NCI-H82 treated with DMSO at 0.1 percent for 48 hours (cell line): ENCODE measurements at regions not wholly inside any gene's neighbourhood (a gene's known extent, or its start where the extent isn't known, plus 50 kb on each side); places are given as distances from the start of the nearest gene placed in this dataset.
"Not testable (repeated sequence)": the region's sequence is repeated elsewhere in the genome, so short reads cannot be mapped to it uniquely, and the experiment has no call there.

Experiments used
- DNase-seq: peaks from one replicate; lab custom pipeline; 2025; ENCODE audit not compliant: unreplicated experiment; lab: John Stamatoyannopoulos, UW

DNA sequence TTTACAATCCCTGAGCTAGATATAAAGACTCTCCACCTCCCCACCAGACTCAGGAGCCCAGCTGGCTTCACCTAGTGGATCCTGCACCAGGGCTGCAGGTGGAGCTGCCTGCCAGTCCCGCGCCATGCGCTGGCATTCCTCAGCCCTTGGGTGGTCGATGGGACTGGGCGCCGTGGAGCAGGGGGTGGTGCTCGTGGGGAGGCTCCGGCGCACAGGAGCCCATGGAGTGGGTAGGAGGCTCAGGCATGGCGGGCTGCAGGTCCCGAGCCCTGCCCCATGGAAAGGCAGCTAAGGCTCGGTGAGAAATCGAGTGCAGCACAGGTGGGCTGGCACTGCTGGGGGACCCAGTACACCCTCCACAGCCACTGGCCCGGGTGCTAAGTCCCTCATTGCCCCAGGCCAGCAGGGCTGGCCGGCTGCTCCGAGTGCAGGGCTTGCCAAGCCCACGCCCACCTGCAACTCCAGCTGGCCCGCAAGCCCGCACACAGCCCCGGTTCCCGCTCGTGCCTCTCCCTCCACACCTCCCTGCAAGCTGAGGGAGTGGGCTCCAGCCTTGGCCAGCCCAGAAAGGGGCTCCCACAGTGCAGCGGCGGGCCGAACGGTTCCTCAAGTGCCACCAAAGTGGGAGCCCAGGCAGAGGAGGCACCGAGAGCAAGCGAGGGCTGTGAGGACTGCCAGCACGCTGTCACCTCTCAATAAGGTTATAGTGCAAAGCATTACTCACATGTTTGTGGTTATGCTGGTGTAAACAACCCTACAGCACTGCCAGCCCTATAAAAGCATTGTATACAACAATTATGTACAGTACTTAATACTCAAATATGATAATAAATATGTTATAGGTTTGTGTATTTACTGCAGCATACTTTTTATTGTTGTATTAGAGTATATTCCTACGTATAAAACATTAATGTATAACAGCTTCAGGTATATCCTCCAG is 757.3 kb downstream of the SLC6A15 start:
- DNase-seq: not testable (repeated sequence)

DNA sequence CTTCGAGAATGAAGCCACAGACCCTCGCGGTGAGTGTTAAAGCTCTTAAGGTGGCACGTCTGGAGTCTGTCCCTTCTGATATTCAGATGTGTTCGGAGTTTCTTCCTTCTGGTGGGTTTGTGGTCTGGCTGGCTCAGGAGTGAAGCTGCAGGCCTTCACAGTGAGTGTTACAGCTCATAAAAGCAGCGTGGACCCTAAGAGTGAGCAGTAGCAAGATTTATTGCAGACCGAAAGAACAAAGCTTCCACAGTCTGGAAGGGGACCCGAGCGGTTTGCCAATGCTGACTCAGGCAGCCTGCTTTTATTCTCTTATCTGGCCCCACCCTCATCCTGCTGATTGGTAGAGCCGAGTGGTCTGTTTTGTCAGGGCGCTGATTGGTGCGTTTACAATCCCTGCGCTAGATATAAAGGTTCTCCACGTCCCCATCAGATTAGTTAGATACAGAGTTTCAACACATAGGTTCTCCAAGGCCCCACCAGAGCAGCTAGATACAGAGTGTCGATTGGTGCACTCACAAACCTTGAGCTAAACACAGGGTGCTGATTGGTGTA is 758.1 kb downstream of the SLC6A15 start:
- DNase-seq: not testable (repeated sequence)

DNA sequence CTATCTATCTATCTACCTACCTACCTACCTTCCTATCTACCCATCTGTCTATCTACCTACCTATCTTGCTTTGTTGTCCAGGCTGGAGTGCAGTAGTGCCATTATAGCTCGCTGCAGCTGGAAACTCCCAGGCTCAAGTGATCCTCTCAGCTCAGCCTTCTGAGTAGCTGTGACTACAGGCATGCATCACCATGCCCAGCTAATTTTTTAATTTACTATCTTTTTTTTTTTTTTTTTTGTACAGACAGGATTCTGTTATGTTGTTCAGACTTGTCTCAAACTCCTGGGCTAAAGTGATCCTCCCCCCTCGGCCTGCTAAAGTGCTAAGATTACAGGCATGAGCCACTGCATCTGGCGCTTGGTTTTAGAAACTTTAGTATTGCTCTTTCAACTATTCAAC is 762.4 kb downstream of the SLC6A15 start:
- DNase-seq: no peak

DNA sequence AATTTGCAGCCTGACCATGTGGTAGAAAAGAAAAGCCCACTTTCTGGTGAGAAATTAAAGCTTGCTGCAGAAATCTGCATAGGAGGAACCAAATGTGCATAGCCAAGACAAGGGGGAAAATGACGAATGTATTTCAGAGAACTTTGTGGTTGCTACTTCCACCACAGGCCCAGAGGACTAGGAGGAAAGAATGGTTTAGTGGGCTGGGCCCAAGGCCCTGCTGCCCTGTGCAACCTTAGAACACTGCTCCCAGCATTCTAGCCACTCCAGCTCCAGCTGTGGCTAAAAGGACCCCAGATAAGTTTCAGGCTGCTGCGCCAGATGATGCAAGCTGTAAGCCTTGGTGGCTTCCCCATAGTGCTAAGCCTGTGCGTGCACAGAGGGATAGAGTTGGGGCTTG is 764.3 kb downstream of the SLC6A15 start:
- no peak for DNase-seq

DNA sequence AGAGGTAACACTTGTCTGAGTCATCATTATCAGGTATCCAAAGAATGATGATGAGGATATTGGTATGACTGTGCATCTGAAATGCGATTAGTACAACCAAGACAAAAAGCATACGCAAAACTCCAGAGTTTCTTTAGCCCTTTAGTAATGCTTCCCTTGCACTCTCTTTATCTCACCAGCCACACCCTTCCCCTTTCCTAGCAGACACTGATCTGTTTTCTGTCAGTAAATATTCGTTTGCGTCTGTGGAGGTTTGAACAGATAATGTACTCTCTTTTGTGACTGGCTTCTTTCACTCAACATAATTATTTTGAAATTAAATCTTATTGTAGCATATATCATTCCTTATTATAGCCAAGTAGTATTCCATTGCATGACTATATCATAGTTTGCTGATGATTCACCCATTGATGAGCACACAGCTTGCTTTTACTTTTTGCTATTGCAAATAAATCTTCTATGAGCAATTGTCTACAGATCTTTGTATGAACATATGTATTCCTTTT is 775.7 kb downstream of the SLC6A15 start:
- DNase-seq: no peak

DNA sequence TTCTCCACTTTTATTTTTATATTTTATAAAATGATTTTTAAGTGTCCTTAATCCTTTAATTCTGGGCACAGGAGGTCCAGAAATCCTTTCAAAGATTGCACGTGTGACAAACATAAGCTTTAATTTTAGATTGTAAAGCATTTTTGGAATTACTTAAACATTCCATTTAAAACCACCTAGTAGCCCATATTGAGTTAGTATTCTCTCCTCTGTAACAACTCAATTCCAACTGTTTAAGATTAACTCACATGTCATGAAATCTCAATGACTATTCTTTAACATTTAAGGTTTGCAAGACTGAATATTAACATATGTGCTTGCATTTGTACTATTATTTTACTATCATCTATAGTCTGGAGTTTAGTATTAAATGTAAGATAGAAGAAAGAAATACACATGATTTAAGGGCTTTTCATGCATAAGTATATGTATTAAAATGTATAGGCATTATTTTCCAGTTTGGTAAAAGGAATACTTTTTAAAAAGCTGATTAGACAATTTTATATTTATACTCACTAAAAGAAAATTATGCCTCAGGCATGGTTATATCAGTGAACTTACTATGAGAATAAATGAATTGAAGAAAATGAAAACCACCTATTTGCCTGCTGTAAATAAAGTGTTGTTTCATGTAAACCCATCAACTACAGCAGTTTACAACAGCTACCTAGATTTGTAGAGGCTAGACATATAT is 776.9 kb downstream of the SLC6A15 start:
- no peak for DNase-seq

DNA sequence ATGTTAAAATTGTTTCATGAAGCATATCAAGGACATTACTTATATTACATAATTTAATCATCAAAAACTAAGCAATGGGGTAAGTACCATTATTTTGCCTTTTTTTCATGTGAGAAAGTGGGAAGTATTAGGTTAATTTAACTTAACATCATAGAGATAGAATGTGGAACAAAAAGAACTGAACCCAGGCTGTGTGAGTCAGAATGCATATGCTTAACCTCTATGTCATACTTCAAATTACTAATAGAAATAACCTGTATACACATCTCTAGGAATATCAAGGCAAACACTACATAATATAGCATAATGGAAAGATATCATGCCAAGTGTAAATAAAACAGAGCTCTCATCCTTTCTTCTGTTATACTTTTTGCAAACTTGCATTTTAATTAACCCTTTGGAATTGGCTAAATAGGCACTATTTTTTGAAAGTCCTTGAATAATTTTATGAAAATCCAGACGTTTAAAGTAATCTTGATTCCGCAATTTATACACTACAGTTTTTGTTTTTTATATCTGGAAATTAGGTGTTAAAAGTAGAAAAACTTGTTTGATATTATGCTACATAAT is 777.7 kb downstream of the SLC6A15 start:
- no peak for DNase-seq

DNA sequence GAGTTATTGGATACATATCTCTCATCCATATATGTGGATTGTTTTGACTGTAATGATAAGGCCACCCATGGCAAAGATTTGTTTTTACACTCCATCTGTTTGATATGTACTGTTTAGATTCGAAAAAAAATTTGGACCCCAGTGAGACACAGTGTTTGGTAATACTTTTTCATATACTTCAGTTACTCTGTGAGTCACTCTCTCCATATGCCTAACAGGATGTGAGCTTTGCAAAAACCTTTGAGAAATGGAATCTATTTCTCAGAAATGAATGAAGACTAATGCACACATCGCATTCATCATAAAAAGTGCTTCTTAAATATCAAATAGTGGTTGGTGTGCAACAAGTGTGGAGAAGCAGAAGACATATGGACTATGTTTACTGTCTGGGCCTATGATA is 781.5 kb downstream of the SLC6A15 start:
- no peak for DNase-seq

DNA sequence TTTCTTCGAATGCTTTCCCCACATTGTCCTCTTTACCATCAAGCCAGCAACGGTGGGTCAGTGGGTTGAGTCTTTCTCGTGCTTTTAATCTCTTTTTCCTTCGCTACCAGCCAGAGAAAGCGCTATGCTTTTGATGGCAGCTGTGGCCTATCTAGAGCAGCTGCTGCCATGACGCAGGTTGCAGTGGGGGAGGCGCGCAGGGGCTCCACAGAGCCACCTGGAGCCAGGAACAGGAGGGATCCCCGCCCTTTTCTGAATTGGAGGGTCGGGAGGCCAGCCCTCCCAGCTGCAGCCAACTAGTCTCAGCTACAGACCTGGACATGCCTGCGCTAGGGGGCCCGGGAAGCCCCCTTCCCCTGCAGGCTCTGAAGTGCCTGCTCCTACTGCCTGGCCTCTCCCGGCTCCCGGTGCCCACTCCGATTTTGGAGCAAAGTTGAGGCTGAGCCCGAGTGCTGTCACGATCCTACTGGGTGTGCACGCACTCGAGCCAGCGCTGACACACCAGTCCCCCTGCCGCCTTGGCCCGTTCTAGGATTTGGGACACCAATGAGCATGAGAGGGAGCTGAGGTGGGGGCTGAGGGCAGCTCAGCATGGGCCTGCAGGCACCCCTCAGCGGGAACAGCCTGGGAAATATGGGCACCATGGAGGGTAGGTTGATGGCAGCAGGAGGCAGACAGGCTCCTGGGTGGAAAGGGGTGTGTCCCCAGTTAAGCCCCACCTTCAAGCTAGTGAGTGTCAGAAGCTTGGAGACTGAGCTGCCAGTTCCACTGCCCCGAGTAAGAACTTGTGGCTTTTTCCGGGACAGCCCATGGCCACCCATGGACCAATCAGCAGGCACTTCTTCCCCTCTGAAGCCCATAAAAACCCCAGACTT is 784.2 kb downstream of the SLC6A15 start:
- no peak for DNase-seq

DNA sequence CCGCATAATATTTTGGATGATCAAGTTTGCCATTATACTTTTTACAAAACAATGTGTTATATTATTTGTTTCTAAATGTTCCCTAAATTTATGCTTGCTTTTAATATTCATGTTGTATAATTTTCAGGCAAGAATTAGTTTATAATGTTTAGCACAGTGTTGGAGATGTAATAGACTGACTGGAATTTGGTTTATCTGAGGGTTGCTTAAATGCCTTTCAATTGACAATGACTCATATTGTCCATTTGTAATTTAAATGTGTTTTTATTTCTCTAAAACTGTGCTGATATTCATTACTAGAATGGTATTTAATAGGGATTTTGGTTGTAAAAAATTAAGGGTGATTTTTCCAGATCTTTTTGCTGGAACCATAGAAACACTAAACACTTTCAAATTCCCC is 788.4 kb downstream of the SLC6A15 start:
- DNase-seq: no peak

DNA sequence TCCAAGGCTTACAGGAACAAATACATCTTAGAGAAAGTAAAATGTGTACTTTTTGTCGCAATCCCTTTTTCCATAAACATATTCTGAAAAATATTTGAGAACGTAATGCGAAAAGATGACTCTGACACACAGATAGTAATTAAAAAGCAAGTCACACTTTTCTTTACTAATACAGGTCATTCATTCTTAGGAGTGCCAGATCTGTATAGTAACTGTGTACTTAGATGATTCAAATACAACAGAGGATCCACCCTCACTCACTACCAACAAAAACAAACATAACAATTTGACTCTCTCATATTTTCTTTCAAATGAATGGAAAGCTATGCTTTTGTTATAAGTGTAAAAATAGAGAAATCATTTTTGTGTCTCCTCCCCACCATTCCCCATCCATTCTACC is 795.4 kb downstream of the SLC6A15 start:
- DNase-seq: no peak

DNA sequence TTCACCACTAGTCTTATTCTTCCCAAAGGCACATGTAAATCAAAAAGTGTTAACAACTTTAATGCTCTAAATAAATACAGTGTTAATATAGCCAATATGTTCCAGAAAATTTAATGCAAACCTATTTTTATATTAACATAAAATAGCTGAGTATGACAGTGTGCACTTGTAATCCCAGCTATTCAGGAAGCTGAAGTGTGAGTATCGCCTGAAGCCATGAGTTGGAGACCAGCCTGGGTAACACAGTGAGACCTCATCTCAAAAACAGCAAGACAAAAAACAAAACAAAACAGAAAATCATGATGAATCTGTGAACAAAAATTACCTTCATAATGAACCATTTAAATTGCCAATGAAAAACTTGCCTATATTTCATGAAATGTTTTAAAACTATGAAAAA is 798.9 kb downstream of the SLC6A15 start:
- DNase-seq: no peak

DNA sequence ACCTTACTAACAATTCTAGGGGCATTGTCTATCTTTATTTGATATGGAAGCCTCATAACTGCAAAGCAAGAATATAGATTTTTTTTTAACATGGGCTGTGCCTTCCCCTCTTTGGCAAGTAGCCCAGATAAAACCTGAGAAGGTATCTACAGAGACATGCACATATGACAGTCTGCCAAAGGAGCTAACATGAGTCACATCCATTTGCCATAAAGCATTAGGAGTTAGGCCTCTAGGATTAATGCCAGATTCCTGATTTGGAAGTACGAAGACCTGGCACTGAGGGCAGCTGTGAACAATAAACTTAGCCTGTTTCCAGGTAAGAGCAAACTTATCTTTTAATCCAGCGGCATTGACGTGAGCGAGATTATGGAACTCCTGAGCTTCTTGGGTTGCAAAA is 808.7 kb downstream of the SLC6A15 start:
- DNase-seq: not testable (repeated sequence)

DNA sequence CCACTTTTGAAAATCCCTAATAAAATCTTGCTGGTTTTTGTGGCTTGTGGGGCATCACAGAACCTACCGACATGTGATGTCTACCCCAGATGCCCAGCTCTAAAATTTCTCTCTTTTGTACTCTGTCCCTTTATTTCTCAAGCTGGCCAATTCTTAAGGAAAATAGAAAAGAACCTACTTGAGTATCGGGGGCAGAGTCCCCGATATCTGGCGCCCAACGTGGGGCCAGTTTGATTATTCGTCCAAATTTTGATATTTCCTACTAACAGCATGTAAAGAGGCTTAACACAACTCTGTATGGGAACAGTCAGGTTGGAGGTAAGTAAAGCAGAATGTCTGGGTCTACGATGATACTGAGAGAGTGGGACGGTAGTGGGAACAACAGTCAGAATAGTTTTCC is 810.6 kb downstream of the SLC6A15 start:
- DNase-seq: not testable (repeated sequence)

DNA sequence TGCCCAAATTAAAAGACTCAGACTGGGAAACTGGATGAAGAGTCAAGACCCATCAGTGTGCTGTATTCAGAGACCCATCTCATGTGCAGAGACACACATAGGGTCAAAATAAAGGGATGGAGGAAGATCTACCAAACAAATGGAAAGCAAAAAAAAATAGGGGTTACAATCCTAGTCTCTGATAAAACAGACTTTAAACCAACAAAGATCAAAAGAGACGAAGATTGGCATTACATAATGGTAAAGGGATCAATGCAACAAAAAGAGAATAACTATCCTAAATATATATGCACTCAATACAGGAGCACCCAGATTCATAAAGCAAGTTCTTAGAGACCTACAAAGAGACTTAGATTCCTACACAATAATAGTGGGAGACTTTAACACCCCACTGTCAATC is 813.0 kb downstream of the SLC6A15 start:
- not testable (repeated sequence) for DNase-seq

DNA sequence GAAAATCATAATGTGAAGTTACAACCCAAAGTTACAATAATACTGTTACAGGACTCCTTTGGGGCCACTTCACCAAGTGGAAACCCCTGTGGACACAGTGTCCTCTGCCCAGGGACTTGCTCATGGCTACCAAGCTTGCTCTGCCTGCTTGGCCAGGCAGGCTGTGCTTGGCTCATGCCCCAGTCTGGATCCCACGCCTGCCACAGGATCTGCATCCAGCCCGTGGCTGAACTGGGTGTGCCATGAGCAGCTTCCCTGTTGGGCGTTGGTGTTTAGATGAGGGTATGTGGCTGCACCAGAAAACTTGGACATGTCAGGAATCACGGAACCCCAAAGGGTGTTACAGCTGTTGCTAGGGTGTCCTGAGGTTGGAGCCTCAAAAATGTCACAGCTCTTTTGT is 820.9 kb downstream of the SLC6A15 start:
- DNase-seq: no peak

DNA sequence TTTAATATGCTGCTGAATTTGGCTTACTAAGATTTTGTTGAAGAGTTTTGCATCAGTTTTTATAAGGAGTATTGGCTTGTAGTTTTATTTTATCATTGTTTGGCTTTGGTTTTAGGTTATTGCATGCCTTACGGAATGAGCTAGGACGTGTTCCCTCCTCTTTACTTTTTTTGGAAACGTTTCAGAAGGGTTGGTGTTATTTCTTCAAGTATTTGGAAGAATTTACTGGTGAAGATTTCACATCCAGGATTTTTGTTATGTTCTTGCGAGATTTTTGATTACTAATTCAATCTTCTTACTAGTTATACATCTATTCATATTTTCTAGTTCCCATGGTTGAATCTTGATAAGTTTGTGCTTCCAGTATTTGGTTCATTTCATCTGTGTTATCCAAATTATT is 823.2 kb downstream of the SLC6A15 start:
- no peak for DNase-seq

DNA sequence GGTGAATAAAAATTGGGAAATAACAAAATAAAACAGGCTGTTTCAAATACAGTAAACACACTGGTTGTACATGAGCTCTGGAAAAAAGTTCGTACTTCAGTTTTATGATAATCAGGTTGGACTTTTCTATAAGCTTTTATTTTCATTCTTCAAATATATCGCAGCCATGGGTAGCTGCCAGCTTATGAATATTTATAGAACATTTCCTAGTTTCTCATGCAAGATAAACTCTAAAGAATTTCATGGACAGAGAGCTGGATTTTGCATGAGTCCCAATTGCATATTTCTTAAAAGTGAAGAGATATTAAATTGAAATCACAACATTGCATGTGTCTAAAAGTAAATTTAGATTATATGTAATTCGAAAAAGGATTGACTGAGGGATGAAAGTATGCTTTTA is 827.6 kb downstream of the SLC6A15 start:
- no peak for DNase-seq

DNA sequence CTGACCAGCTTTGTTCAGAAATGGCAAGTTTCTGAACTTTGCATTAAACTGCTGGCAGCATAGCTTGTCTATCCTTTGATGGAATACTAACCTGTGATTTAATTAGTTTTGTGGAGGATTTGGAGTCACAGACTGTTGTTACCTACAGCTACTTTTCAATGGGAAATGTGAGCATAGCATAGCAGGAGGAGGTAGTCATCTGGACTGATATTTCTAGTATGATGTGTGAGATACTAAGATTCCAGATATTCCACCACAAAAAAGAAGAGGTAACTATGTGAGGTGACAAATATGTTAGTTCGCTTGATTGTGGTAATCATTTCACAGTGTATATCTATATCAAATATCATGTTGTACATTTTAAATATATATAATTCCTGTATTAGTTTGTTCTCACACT is 833.0 kb downstream of the SLC6A15 start:
- DNase-seq: no peak

DNA sequence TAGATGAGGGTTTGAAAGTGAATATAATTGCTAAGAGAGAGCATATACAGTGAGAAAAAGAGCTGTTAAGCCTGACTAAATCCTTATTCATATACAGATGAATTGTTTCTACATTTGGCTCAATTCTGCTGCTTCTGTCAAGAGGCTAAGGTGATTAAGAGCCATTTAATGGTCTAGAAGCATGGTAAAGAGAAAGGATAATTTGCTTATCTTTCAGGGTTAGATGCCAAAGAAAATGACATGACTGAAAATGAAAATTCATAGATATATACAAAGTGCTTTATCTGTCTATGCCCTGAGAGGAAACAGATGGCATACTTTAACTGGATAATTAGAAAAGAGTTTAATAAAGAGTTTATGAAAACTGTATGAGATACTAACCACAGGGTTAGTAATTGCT is 834.9 kb downstream of the SLC6A15 start:
- DNase-seq: no peak

DNA sequence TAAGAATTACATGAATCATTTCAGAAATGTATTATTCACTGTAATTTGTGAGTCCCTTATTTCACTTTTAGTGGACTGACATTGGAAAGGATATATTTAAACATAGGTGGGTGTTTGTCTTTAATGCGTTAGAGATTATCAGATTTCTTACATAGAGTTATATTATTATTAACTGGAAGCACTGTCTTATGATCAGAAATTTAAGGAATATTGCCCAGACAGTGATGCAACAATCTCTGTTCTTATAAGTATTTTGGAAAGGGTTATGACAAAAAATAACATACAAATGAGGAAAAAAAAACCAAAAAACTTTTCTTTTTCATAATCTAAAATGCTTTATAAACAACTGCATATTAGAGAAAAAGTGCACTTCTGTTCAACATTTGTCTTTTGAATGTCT is 836.6 kb downstream of the SLC6A15 start:
- DNase-seq: no peak
